ENCODE measurements at regions not wholly inside any gene's neighbourhood (a gene's known extent, or its start where the extent isn't known, plus 50 kb on each side); places are given as distances from the start of the nearest gene placed in this dataset.

- no peak for DNase-seq (ENCODE audit: low spot score)
- POLR2A ChIA-PET (ENCODE audit: low non-redundant PET) = no interaction called here
- no peak overlapping the region for H3K27ac ChIP-seq
- CTCF ChIA-PET = no interaction called here
- TF ChIP-seq, protein P1, sequence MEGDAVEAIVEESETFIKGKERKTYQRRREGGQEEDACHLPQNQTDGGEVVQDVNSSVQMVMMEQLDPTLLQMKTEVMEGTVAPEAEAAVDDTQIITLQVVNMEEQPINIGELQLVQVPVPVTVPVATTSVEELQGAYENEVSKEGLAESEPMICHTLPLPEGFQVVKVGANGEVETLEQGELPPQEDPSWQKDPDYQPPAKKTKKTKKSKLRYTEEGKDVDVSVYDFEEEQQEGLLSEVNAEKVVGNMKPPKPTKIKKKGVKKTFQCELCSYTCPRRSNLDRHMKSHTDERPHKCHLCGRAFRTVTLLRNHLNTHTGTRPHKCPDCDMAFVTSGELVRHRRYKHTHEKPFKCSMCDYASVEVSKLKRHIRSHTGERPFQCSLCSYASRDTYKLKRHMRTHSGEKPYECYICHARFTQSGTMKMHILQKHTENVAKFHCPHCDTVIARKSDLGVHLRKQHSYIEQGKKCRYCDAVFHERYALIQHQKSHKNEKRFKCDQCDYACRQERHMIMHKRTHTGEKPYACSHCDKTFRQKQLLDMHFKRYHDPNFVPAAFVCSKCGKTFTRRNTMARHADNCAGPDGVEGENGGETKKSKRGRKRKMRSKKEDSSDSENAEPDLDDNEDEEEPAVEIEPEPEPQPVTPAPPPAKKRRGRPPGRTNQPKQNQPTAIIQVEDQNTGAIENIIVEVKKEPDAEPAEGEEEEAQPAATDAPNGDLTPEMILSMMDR (conservative IDR thresholded peaks at IDR 0.05; ENCODE audit: low read depth) = no peak
These were observed 73.0 kb upstream of the PTCHD4 start for GRCh38 chr6:48183811-48184605.

DNA sequence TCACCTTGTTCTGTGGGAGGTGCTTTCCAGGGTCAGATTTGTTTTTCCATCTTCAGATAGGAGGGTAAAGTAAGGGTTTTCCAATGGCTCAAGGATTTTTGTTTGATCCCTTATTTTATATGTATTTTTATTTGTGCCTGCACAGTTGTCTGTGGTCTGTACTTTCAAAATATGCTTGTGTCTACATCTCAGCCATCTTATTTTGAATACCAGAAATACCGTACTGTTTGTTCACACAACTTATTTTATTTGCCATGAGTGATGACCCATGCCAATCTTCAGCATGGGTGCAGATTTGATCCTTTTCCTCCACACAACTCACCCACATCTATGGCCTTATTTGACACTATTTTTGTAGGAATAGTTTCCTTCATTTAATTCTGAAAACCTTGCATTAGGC, 72.2 kb upstream of the PTCHD4 start:
- H3K27ac ChIP-seq = no peak overlapping the region
- TF ChIP-seq, protein P1 (conservative IDR thresholded peaks at IDR 0.05; ENCODE audit: low read depth) = no peak
- ChIA-PET POLR2A (ENCODE audit: low non-redundant PET) (no interaction called here), CTCF (no interaction called here)
- DNase-seq (ENCODE audit: low spot score) = no peak

DNA sequence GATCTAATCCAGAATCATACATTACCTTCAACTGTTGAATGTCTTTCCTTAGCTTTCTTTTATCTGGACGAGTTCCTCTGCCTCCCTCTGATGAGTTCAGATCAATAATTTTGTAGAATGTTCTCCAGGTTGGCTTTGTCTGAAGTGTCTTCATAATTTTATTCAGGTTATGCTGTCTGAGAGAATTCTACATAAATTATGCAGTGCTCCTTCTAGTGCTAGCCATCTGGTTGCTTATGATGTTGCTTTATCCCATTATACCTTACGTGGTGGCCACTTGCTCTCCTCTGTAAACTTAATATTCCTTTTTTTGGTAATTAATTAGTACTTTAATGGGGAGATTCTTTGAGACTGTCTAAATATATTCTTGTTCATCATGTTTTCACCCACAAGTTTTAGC, 67.7 kb upstream of the PTCHD4 start:
- DNase-seq (ENCODE audit: low spot score) = no peak
- TF ChIP-seq, protein P1 (conservative IDR thresholded peaks at IDR 0.05; ENCODE audit: low read depth) = no peak
- POLR2A ChIA-PET (ENCODE audit: low non-redundant PET) = no interaction called here
- CTCF ChIA-PET = no interaction called here
- H3K27ac ChIP-seq = no peak overlapping the region

- H3K27ac ChIP-seq = no peak overlapping the region
- DNase-seq (ENCODE audit: low spot score) = no peak
- POLR2A ChIA-PET (ENCODE audit: low non-redundant PET) = no interaction called here
- CTCF ChIA-PET = no interaction called here
- TF ChIP-seq, protein P1 (conservative IDR thresholded peaks at IDR 0.05; ENCODE audit: low read depth) = no peak
These were observed 66.8 kb upstream of the PTCHD4 start for GRCh38 chr6:48177786-48178185.

- no peak overlapping the region for H3K27ac ChIP-seq
- CTCF ChIA-PET = no interaction called here
- POLR2A ChIA-PET (ENCODE audit: low non-redundant PET) = no interaction called here
- TF ChIP-seq, protein P1 (conservative IDR thresholded peaks at IDR 0.05; ENCODE audit: low read depth) = no peak
- DNase-seq (ENCODE audit: low spot score) = no peak
These were observed 65.8 kb upstream of the PTCHD4 start for GRCh38 chr6:48176645-48177308.

- POLR2A ChIA-PET (ENCODE audit: low non-redundant PET) = no interaction called here
- TF ChIP-seq, protein P1 (conservative IDR thresholded peaks at IDR 0.05; ENCODE audit: low read depth) = no peak
- DNase-seq (ENCODE audit: low spot score) = no peak
- H3K27ac ChIP-seq = no peak overlapping the region
- CTCF ChIA-PET = no interaction called here
These were observed 58.6 kb upstream of the PTCHD4 start for GRCh38 chr6:48169635-48170034.

Data from RWPE1 (cell line).